ENCODE measurements at regions not wholly inside any gene's neighbourhood (a gene's known extent, or its start where the extent isn't known, plus 50 kb on each side); places are given as distances from the start of the nearest gene placed in this dataset.

GRCh38 chr7:11969643-11970042, 137.6 kb upstream of the THSD7A start:
- TF ChIP-seq CTCF (conservative IDR thresholded peaks at IDR 0.05; ENCODE audit: low read depth in 2 of 2): peak; percentile 26 to 39; a peak in 3 of 4 replicates
- TF ChIP-seq, protein P1, sequence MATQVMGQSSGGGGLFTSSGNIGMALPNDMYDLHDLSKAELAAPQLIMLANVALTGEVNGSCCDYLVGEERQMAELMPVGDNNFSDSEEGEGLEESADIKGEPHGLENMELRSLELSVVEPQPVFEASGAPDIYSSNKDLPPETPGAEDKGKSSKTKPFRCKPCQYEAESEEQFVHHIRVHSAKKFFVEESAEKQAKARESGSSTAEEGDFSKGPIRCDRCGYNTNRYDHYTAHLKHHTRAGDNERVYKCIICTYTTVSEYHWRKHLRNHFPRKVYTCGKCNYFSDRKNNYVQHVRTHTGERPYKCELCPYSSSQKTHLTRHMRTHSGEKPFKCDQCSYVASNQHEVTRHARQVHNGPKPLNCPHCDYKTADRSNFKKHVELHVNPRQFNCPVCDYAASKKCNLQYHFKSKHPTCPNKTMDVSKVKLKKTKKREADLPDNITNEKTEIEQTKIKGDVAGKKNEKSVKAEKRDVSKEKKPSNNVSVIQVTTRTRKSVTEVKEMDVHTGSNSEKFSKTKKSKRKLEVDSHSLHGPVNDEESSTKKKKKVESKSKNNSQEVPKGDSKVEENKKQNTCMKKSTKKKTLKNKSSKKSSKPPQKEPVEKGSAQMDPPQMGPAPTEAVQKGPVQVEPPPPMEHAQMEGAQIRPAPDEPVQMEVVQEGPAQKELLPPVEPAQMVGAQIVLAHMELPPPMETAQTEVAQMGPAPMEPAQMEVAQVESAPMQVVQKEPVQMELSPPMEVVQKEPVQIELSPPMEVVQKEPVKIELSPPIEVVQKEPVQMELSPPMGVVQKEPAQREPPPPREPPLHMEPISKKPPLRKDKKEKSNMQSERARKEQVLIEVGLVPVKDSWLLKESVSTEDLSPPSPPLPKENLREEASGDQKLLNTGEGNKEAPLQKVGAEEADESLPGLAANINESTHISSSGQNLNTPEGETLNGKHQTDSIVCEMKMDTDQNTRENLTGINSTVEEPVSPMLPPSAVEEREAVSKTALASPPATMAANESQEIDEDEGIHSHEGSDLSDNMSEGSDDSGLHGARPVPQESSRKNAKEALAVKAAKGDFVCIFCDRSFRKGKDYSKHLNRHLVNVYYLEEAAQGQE (IDR thresholded peaks at IDR 0.05; ENCODE audit: unreplicated experiment): no peak
- TF ChIP-seq EZH2 (IDR thresholded peaks at IDR 0.05; ENCODE audit: low read depth, unreplicated experiment): no peak
- TF ChIP-seq STAT1 (IDR thresholded peaks at IDR 0.05; ENCODE audit: unreplicated experiment): no peak
- TF ChIP-seq POLR2AphosphoS5 (IDR thresholded peaks at IDR 0.05; ENCODE audit: low read depth): no peak
- no peak for TF ChIP-seq JUNB (IDR thresholded peaks at IDR 0.05; ENCODE audit: unreplicated experiment)
- TF ChIP-seq CREB1 (CRISPR knock-in tag; IDR thresholded peaks at IDR 0.05; ENCODE audit: low read depth): no peak
